ENCODE measurements at regions not wholly inside any gene's neighbourhood (a gene's known extent, or its start where the extent isn't known, plus 50 kb on each side); places are given as distances from the start of the nearest gene placed in this dataset.

- POLR2A ChIA-PET = no interaction called here
- Histone ChIP-seq H3K36me3 (ENCODE audit: control insufficient read depth in 2 of 2, extremely low read depth in 1 of 2, insufficient read depth in 2 of 2, low read length in 2 of 2) (no peaks in the 10 kb centered on the region), H2AFZ (ENCODE audit: low read depth, low read length) (no peak overlapping the region), H3K9me1 (replicated peaks; ENCODE audit: control insufficient read depth, extremely low read depth, insufficient read depth, low read length) (no peaks in the 10 kb centered on the region), H3K9me3 (replicated peaks; ENCODE audit: control insufficient read depth, insufficient read depth, low read length) (peaks cover 1% of the 10 kb centered on the region), H3K27ac (ENCODE audit: insufficient read depth, low read depth, low read length) (no peak overlapping the region), H3K27me3 (ENCODE audit: control insufficient read depth in 2 of 2, insufficient read depth in 2 of 2, low read length in 2 of 2) (no peaks in the 10 kb centered on the region), H4K20me1 (replicated peaks; ENCODE audit: control insufficient read depth, extremely low read depth, insufficient read depth, low read length) (no peaks in the 10 kb centered on the region), H3K9ac (replicated peaks; ENCODE audit: extremely low read depth, insufficient read depth, low read length) (no peak overlapping the region), H3K4me1 (ENCODE audit: control insufficient read depth, extremely low read depth, insufficient read depth, low read length) (no peaks in the 10 kb centered on the region), H3K4me3 (replicated peaks in 1 of 3; ENCODE audit: insufficient read depth in 1 of 3, low read depth in 1 of 3, low read length in 3 of 3) (no peak overlapping the region), H3K79me2 (ENCODE audit: control insufficient read depth, insufficient read depth, low read length) (no peaks in the 10 kb centered on the region), H3K4me2 (ENCODE audit: insufficient read depth, low read length) (no peak overlapping the region)
- FAIRE-seq (no peak), DNase-seq (ENCODE audit: low read depth, low spot score) (no peak)
- BruUV-seq (replicated peaks) = no TSS peak
- intact Hi-C loops (cut with micrococcal nuclease) (no loop called here), dilution Hi-C loops (cut with MboI; ENCODE audit: extremely low pct_ligation_motif_present, low sequenced_read_pairs) (no loop called here)
- TF ChIP-seq, protein P1, sequence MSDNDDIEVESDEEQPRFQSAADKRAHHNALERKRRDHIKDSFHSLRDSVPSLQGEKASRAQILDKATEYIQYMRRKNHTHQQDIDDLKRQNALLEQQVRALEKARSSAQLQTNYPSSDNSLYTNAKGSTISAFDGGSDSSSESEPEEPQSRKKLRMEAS (IDR thresholded peaks at IDR 0.05; ENCODE audit: insufficient read depth, insufficient read length) = no peak
- no peak for TF ChIP-seq EZH2 (IDR thresholded peaks at IDR 0.05; ENCODE audit: borderline replicate concordance, low read depth, low read length, severe bottlenecking)
- no peak for TF ChIP-seq FOS (IDR thresholded peaks at IDR 0.05; ENCODE audit: borderline replicate concordance, insufficient read depth, low read length)
- no peak for TF ChIP-seq JUN (IDR thresholded peaks at IDR 0.05; ENCODE audit: borderline replicate concordance, insufficient read depth, insufficient read length, low read depth)
- TF ChIP-seq CTCF (IDR thresholded peaks at IDR 0.05; ENCODE audit: extremely low read depth in 1 of 2, insufficient read depth in 1 of 2, low read depth in 1 of 2, low read length in 2 of 2) = no peak
- no peak for TF ChIP-seq POLR2A (IDR thresholded peaks at IDR 0.05; ENCODE audit: low read depth, low read length)
- no peak for TF ChIP-seq POLR2AphosphoS5 (IDR thresholded peaks at IDR 0.05; ENCODE audit: insufficient read depth, low read depth, low read length)
- no peak for TF ChIP-seq MYC (IDR thresholded peaks at IDR 0.05; ENCODE audit: low read depth, low read length)
- no peak for TF ChIP-seq GATA2 (IDR thresholded peaks at IDR 0.05; ENCODE audit: insufficient read depth, insufficient read length, low read depth, low read length)
- CTCF ChIA-PET = no interaction called here
Measured at GRCh38 chr11:127274328-127274676, 273.7 kb upstream of the KIRREL3 start.

Data from endothelial cell of umbilical vein (primary cell).